ENCODE measurements at regions not wholly inside any gene's neighbourhood (a gene's known extent, or its start where the extent isn't known, plus 50 kb on each side); places are given as distances from the start of the nearest gene placed in this dataset.
A peak's percentile ranks its signal among the peaks of the same experiment; 100 is the strongest.

- DNase-seq = no peak
Observed at GRCh38 chr3:61311044-61311443, 59.8 kb upstream of the FHIT start.

GRCh38 chr3:61315871-61316270 lies 64.6 kb upstream of the FHIT start:
- no peak for DNase-seq

DNA sequence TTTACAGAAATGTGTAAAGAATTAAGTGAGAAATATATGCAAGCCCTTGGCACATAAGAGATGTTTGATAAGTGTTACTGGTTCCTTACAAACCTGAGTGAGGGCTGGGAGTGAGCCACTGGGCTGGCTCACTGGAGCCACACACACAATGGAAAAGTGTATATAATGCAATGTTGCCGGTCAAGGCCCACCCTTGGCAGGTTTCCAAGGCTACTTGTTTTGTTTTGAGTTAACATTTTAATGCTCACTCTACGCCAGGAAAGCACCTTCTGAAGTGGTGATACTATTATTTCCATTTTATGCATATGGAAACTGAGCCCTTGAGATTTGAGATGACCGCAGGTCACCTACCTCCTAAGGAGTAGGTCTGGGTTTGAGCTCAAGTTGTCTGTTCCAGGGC lies 71.8 kb upstream of the FHIT start:
- no peak for DNase-seq

- no peak for DNase-seq
Observed at GRCh38 chr3:61331929-61332552, 80.8 kb upstream of the FHIT start.

DNA sequence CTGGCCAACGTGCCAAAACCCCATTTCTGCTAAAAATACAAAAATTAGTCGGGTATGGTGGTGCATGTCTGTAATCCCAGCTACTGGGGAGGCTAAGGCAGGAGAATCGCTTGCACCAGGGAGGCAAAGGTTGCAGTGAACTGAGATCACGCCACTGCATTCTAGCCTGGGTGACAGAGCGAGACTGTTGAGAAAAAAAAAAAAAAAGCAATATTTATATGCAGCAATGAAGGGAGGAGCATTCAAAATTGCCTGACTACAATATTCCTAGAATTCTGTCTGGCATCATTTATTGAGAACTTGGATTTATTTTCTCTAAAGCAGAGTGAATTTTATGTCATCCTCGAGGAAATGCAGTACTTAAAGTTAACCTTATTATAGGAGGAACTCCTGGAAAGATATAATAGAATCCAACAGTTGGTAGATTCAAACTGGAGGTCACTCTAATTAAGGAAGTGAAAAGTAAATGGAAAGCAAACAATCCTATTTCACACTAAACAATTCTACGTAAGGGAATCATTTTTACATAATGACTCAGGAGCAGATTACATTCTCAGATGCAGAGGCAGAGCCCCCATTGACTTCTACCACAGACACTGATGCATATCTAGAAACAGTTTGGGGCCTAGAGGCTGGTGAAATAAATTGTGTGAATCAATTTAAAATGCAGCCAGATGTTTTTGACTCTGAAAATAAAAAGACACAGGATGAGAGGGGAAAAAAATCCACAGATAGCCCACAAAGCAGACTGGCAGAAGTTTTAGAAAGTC lies 82.1 kb upstream of the FHIT start:
- DNase-seq = no peak

DNA sequence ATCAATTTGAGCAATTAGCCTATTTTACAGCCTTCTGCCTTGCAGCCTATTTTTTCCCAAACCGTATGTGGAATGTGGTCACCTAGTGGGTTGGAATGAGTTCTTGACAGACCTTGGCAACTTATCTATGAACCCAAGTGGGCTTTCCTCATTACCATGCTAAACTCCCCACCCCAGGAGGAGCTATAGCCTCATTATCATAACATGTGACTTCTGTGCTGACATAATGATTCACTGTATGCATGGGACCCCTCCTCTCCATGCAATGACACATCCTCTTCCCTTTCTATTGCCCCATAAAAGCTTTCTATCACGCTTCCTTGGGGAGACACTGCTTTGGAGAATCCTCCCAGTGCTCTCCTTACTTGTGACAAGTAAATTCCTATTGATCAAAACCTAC lies 83.5 kb upstream of the FHIT start:
- no peak for DNase-seq

GRCh38 chr3:61340931-61341461 lies 89.7 kb upstream of the FHIT start:
- DNase-seq = no peak

DNA sequence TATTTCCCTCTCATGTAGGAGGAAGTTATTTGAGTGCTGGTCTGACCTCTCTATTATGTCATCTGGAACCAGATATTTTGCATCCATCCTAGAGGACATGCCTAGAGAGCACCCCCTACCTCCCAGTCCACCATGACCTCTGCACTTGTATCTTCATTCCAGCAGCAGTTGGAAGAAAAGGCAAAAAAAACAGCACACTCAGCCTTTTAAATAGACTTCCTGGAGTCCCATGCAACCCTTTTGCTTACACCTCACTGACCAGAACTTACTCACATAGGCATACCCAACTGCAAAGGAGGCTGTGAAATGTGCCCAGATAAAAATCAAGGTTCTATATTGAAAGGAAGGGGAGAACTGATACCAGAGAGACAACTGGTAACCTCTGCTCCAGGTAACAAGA lies 92.3 kb upstream of the FHIT start:
- no peak for DNase-seq

GRCh38 chr3:61345020-61345419 lies 93.8 kb upstream of the FHIT start:
- DNase-seq = no peak

DNA sequence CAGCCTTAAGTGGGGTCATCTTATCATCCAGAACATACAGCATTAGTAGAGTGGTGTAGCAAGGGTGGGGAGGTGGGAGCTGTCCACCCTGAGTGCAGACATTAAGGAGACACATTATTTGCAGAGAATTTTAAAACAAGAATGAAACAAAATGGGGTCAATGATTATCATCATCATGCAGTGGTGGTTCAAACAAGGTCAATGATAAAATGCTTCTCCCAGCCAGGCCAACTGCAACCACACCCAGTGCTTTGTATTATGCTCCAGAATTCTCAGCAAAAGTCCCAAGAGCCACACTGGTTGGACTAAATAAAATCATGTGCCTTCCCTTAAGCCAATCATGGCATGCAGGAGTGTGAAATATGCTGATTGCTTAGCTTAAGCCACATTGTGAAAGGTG lies 96.7 kb upstream of the FHIT start:
- DNase-seq = no peak

GRCh38 chr3:61349717-61350116 lies 98.5 kb upstream of the FHIT start:
- DNase-seq = no peak

DNA sequence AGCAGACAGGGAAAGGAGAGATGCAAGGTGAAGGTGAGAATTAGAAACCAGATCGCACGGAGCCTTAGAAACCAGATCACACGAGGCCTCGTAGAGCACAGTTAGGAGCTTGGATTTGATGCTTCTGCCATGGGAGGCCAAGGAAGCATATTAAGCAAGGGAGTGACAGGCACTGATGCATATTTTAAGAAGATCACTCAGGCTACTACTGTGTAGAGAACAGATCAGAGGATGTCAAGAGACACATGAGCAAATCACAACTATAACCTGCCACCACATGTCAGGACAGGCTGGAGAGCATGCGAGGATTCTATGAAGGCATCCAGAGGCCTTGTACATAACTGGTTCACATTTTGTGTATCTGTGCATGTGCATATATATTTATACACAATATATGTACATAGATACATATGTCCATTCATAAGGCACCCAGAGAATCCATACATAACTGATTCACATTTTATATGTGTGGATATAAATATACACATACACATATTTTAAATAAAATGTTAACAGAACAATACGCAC lies 99.6 kb upstream of the FHIT start:
- no peak for DNase-seq

DNA sequence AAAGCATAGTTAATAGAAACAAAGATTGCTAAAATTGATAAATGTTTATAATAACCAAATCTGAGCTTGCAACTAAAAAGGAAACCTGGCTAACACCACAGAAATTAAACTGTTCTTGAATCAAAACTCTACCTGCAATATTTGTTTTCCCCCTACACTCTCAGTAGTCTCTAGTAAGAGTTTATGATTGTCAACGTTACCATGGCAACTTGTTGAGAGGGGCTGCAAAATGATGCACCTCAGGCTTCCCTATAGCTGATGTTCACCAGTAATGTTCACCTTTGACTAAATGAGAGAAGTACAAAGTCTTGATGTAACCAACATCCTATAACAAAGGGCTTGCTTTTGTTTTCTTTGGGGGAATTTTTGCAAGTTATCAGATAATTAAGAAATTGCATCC lies 101.1 kb upstream of the FHIT start:
- no peak for DNase-seq

DNA sequence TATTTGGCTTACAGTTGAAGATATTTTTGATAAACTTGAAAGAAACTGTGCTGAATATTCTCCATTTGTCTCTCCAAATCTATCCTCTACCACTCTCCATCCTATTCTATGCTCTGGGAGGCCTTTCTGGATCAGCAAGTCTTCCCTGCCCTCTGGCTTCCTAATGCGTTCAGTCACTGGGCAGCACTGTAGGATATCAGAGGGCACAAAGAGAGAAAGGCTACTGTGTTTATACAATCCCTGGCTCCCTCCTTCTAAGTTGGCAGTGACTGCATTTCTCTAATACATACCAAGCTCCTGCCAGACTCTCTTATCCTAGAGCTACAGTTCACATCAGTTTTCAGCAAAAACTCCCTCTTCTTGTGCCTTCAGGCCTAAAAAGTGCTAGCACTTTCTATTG lies 102.1 kb upstream of the FHIT start:
- DNase-seq = no peak

GRCh38 chr3:61354604-61355003 lies 103.4 kb upstream of the FHIT start:
- peak; percentile 27 for DNase-seq

GRCh38 chr3:61356685-61357084 lies 105.4 kb upstream of the FHIT start:
- DNase-seq = no peak

- no peak for DNase-seq
Observed at GRCh38 chr3:61357902-61358301, 106.7 kb upstream of the FHIT start.

DNA sequence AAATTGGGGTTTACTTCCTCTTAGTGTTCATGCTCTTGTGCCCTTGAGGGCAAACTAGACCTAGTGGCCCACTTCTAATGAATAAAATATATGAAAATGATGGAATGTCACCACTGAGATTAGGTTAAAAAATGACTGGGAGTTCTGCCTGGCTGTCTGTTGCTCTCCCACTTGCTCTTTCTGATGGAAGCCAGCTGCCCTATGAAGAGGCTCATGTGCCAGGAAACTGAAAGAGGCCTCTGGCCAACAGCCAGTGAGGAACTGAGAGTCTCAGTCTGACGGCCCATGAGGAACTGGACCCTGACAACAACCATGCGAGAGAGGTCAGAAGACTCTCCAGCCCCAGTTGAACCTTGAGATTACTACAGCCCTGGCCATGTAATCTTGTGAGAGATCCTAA lies 107.1 kb upstream of the FHIT start:
- peak; percentile 83 for DNase-seq

DNA sequence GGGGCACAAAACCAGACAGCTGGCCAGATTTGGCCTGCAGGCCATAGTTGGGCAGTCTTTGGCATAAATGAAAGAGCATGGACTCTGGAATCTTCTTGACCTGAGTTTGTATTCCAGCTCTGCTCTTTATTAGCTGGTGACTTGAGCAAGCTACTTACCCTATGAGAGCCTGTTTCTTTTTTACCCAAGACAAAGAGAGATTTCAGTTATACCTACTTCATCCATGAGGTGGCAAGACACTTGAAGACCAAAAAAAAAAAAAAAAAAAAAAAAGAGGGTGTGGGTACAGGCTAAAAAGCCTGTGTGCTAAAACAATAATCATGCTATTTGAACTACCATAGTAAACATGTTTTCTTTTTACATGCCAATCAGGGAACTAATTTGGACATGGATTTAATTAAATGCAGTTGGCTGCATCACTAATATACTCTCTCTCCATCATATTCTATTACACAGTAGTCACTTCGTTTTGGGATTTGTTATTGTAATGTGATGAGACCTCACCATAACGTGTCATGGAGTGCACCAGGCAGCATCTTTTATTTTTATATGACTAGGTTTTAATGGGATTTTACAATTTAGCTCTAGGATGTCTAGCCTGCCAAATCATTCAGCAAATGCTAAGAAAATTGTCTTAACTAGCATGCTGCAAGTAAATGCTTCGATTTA lies 109.2 kb upstream of the FHIT start:
- no peak for DNase-seq

- DNase-seq = no peak
Observed at GRCh38 chr3:61369678-61370077, 118.4 kb upstream of the FHIT start.

GRCh38 chr3:61371123-61371522 lies 119.9 kb upstream of the FHIT start:
- DNase-seq = peak; percentile 27

DNA sequence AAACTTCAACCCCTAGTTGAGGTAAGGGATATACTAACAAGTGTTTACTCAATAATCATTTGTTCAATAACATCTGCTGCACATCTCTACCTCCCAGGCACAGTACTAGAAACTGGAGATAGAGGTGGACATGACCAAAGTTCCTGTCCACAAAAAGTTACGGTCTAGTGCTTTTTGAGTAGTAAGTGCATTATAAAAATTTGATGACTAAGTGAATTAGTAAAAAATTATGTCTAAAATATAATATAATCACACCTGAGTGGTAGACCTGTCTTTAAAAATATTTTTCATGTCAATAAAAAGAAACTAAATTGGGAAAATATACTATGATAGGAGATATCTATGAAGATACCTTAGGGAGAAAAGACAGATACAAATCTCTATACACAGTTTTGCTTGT lies 121.5 kb upstream of the FHIT start:
- no peak for DNase-seq

DNA sequence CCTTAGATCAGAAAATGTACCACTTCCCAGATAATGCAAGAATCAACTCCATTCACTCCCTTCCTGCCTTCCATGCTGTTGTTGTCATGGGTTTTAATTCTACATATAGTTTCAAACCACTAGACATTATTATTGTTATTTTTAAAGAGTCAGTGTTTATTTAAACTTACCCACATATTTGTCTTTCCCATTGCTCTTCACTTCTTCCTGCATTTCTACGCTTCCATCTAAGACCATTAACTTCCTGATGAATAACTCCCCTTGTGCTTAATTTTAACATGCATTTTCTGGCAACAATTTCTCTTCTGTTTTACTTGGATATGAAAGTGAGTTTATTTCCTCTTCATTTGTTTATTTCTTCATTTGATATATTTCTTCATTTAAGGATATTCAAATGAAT lies 127.1 kb upstream of the FHIT start:
- no peak for DNase-seq
